Uterus (tissue), 2 donors: ENCODE measurements at regions not wholly inside any gene's neighbourhood (a gene's known extent, or its start where the extent isn't known, plus 50 kb on each side); places are given as distances from the start of the nearest gene placed in this dataset.

ENCODE experiments used
- CTCF ChIP-seq, 4 experiments: fragments of 200-600 bp in 2 of 4; fragments of 450-650 bp in 2 of 4; sonication (generic) in 2 of 4; IDR thresholded peaks; one replicate each; pipeline ENCODE4 v1.5.1; 2016 to 2019; ENCODE audit warnings: antibody characterized with exemption in 4 of 4, mild to moderate bottlenecking in 2 of 4, moderate library complexity in 1 of 4
- POLR2A ChIP-seq, 2 donors: fragments of 450-650 bp; IDR thresholded peaks; one replicate each; pipeline ENCODE4 v1.6.1; 2016; ENCODE audit warnings: antibody characterized with exemption in 2 of 2, mild to moderate bottlenecking in 1 of 2, moderate library complexity in 1 of 2

GRCh38 chr3:193929373-193929772 lies 206.6 kb upstream of the HES1 start:
- TF ChIP-seq POLR2A (IDR thresholded peaks at IDR 0.05), result no peak
- no peak for TF ChIP-seq CTCF (IDR thresholded peaks at IDR 0.05)
